OCI-LY7 (cell line): ENCODE measurements at regions not wholly inside any gene's neighbourhood (a gene's known extent, or its start where the extent isn't known, plus 50 kb on each side); places are given as distances from the start of the nearest gene placed in this dataset.

ENCODE experiments used
- BruUV-seq: library from RNA; stranded (reverse); fragments of 400-500 nt; replicated peaks from 2 replicates; lab custom pipeline; 2021; lab: Mats Ljungman, UMichigan
- CTCF ChIA-PET: fragments of 300-600 bp; sonication (Branson Sonifier 250); formaldehyde crosslinking; loops from one replicate; lab custom pipeline; 2022; ENCODE audit warnings: antibody characterized with exemption; ENCODE audit not compliant: unreplicated experiment; lab: Charles Lee
- POLR2A ChIA-PET: fragments of 300-600 bp; sonication (Branson Sonifier 250); formaldehyde crosslinking; loops from one replicate; lab custom pipeline; 2022; ENCODE audit warnings: antibody characterized with exemption; lab: Charles Lee
- DNase-seq: peaks from one replicate; pipeline ENCODE4 v3.0.0-alpha.2; 2015; ENCODE audit warnings: low spot score
- H2AFZ ChIP-seq: fragments of 200-600 bp; sonication (generic), shearing (Covaris generic); 2 replicates; pipeline ENCODE4 v1.6.1; 2014; ENCODE audit warnings: mild to moderate bottlenecking, antibody characterized with exemption, low read length, moderate library complexity
- H3K27ac ChIP-seq: fragments of 200-600 bp; sonication (generic); 2 replicates; pipeline ENCODE4 v1.5.1; 2014; ENCODE audit warnings: mixed run types, low read depth, mild to moderate bottlenecking, moderate library complexity, low read length, inconsistent platforms; ENCODE audit not compliant: poor library complexity, severe bottlenecking
- H3K36me3 ChIP-seq: fragments of 200-600 bp; sonication (generic); 2 replicates; pipeline ENCODE4 v1.6.1; 2014; ENCODE audit warnings: mild to moderate bottlenecking, antibody characterized with exemption, low read length, moderate library complexity, mixed read lengths; ENCODE audit not compliant: insufficient read depth
- H3K4me1 ChIP-seq: fragments of 200-600 bp; sonication (generic); 2 replicates; pipeline ENCODE4 v1.5.1; 2014; ENCODE audit warnings: mild to moderate bottlenecking, low read length; ENCODE audit not compliant: insufficient read depth, poor library complexity, severe bottlenecking
- H3K4me2 ChIP-seq: fragments of 200-600 bp; sonication (generic); 2 replicates; pipeline ENCODE4 v1.6.1; 2014; ENCODE audit warnings: mild to moderate bottlenecking, low read length
- H3K4me3 ChIP-seq: fragments of 200-600 bp; sonication (generic); 2 replicates; pipeline ENCODE4 v1.5.1; 2014; ENCODE audit warnings: mild to moderate bottlenecking, low read depth, low read length; ENCODE audit not compliant: poor library complexity, severe bottlenecking
- H3K79me2 ChIP-seq: fragments of 200-600 bp; sonication (generic); 2 replicates; pipeline ENCODE4 v1.6.1; 2016; ENCODE audit warnings: low read depth, mild to moderate bottlenecking, low read length, moderate library complexity, mixed read lengths; ENCODE audit not compliant: insufficient read depth
- H3K9me2 ChIP-seq: fragments of 200-600 bp; sonication (generic); 2 replicates; pipeline ENCODE4 v1.6.1; 2016; ENCODE audit warnings: mild to moderate bottlenecking, low read length, mixed read lengths; ENCODE audit not compliant: insufficient read depth
- H3K9me3 ChIP-seq: fragments of 200-600 bp; sonication (generic); 2 replicates; pipeline ENCODE4 v1.6.1; 2014; ENCODE audit warnings: mild to moderate bottlenecking, mixed run types, low read length, mixed read lengths
- H4K20me1 ChIP-seq: fragments of 200-600 bp; sonication (generic); 2 replicates; pipeline ENCODE4 v1.6.1; 2014; ENCODE audit warnings: mild to moderate bottlenecking, antibody characterized with exemption, low read length, moderate library complexity, mixed read lengths; ENCODE audit not compliant: insufficient read depth
- EZH2phosphoT487 ChIP-seq: fragments of 200-600 bp; sonication (generic); IDR thresholded peaks from 2 replicates; pipeline ENCODE4 v1.6.1; 2018; ENCODE audit warnings: low read depth, borderline replicate concordance, mild to moderate bottlenecking, mixed run types, antibody characterized with exemption, low read length, moderate library complexity, mixed read lengths
- intact Hi-C: fragments of 100-400 bp; cut with micrococcal nuclease; formaldehyde crosslinking; loops from one replicate; pipeline ENCODE4 v1.10.0; 2022; ENCODE audit not compliant: unreplicated experiment
- TF ChIP-seq, protein P1 (sequence below): fragments of 200-600 bp; sonication (generic); conservative IDR thresholded peaks from 2 replicates; pipeline ENCODE4 v1.5.1; 2014; ENCODE audit warnings: mild to moderate bottlenecking, antibody characterized with exemption, low read length, moderate library complexity, mixed read lengths

DNA sequence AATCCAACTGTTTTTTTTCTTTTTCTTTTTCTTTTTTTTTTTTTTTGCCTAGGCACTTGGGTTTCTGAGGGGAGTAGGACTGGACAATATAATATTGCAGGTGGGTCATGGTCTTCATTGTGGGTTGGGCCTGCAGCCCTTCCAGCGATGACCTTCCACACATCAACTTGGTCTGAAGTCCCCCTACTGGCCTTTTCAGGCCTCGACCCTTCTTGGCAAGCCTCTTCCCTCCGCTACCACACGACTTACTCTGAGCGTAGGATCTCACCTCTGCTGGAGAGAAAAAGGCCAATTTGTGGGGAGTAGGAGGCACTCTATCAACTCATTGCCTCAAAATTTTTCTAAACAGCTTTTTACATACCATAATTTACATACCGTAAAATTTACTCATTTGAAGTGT lies 51.1 kb upstream of the GRIK3 start:
- Histone ChIP-seq H3K79me2 (no peaks in the 10 kb centered on the region), H3K9me3 (no peaks in the 10 kb centered on the region), H4K20me1 (no peaks in the 10 kb centered on the region), H2AFZ (no peak overlapping the region), H3K9me2 (no peaks in the 10 kb centered on the region), H3K4me3 (no peak overlapping the region), H3K36me3 (no peaks in the 10 kb centered on the region), H3K4me1 (no peaks in the 10 kb centered on the region), H3K4me2 (no peak overlapping the region), H3K27ac (no peak overlapping the region)
- intact Hi-C loops: no loop called here
- POLR2A ChIA-PET: no interaction called here
- BruUV-seq: no TSS peak
- DNase-seq: no peak
- CTCF ChIA-PET: no interaction called here
- TF ChIP-seq, protein P1, sequence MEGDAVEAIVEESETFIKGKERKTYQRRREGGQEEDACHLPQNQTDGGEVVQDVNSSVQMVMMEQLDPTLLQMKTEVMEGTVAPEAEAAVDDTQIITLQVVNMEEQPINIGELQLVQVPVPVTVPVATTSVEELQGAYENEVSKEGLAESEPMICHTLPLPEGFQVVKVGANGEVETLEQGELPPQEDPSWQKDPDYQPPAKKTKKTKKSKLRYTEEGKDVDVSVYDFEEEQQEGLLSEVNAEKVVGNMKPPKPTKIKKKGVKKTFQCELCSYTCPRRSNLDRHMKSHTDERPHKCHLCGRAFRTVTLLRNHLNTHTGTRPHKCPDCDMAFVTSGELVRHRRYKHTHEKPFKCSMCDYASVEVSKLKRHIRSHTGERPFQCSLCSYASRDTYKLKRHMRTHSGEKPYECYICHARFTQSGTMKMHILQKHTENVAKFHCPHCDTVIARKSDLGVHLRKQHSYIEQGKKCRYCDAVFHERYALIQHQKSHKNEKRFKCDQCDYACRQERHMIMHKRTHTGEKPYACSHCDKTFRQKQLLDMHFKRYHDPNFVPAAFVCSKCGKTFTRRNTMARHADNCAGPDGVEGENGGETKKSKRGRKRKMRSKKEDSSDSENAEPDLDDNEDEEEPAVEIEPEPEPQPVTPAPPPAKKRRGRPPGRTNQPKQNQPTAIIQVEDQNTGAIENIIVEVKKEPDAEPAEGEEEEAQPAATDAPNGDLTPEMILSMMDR: peak; percentile 52
- no peak for TF ChIP-seq EZH2phosphoT487

- no peak overlapping the region for H3K4me2 ChIP-seq
- intact Hi-C loops: no loop called here
- H3K9me2 ChIP-seq: no peaks in the 10 kb centered on the region
- H2AFZ ChIP-seq: no peak overlapping the region
- POLR2A ChIA-PET: no interaction called here
- no peaks in the 10 kb centered on the region for H3K9me3 ChIP-seq
- H3K36me3 ChIP-seq: no peaks in the 10 kb centered on the region
- H3K27ac ChIP-seq: no peak overlapping the region
- H3K79me2 ChIP-seq: no peaks in the 10 kb centered on the region
- H4K20me1 ChIP-seq: no peaks in the 10 kb centered on the region
- H3K4me3 ChIP-seq: no peak overlapping the region
- BruUV-seq: no TSS peak
- CTCF ChIA-PET: interaction anchor here (0.6 kb wide), 1 partner anchor 22 kb away, joined by 3 read pairs; no protein-coding TSS in a partner anchor
- TF ChIP-seq, protein P1: 0 out of 2 replicates have a peak, but pooled peaks have one; percentile 15
- TF ChIP-seq EZH2phosphoT487: no peak
- DNase-seq: no peak
- H3K4me1 ChIP-seq: peaks cover 15% of the 10 kb centered on the region
Observed at GRCh38 chr1:37089750-37090149, 55.4 kb upstream of the GRIK3 start.

DNA sequence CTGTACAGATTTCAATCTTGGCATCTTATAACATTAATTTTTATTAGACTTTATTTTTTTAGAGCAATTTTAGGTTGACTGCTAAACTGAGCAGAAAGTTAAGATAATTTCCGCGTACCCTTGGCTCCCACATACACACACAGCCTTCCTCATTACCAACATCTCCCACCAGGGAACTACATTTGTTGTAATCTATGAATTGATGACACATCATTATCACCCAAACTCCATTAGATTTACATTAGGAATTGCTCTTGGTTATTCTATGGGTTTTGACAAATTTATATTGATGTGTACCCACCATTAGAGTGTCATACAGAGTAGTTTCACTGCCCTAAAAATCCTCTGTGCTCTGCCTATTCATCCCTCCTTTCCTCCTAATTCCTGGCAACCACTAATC lies 56.4 kb upstream of the GRIK3 start:
- no peaks in the 10 kb centered on the region for H4K20me1 ChIP-seq
- TF ChIP-seq EZH2phosphoT487: no peak
- TF ChIP-seq, protein P1: no peak
- intact Hi-C loops: no loop called here
- H3K4me2 ChIP-seq: no peak overlapping the region
- no TSS peak for BruUV-seq
- no peaks in the 10 kb centered on the region for H3K36me3 ChIP-seq
- H3K4me3 ChIP-seq: no peak overlapping the region
- no peak overlapping the region for H3K27ac ChIP-seq
- peaks cover 22% of the 10 kb centered on the region for H3K4me1 ChIP-seq
- CTCF ChIA-PET: no interaction called here
- H3K79me2 ChIP-seq: no peaks in the 10 kb centered on the region
- POLR2A ChIA-PET: no interaction called here
- no peak for DNase-seq
- no peak overlapping the region for H2AFZ ChIP-seq
- H3K9me3 ChIP-seq: no peaks in the 10 kb centered on the region
- no peaks in the 10 kb centered on the region for H3K9me2 ChIP-seq
